T1000 (cell line): ENCODE measurements at regions not wholly inside any gene's neighbourhood (a gene's known extent, or its start where the extent isn't known, plus 50 kb on each side); places are given as distances from the start of the nearest gene placed in this dataset.

Experiments used
- DNase-seq: peaks from one replicate; lab custom pipeline; 2025; ENCODE audit warnings: mixed read lengths; lab: John Stamatoyannopoulos, UW

GRCh38 chr2:23077596-23077995 lies 307.4 kb upstream of the KLHL29 start:
- DNase-seq, result no peak

GRCh38 chr2:23078784-23079434 lies 306.1 kb upstream of the KLHL29 start:
- no peak for DNase-seq

GRCh38 chr2:23083966-23084365 lies 301.0 kb upstream of the KLHL29 start:
- DNase-seq, result no peak

GRCh38 chr2:23091019-23091418 lies 294.0 kb upstream of the KLHL29 start:
- DNase-seq, result no peak

GRCh38 chr2:23091900-23092299 lies 293.1 kb upstream of the KLHL29 start:
- no peak for DNase-seq

GRCh38 chr2:23092831-23093230 lies 292.1 kb upstream of the KLHL29 start:
- no peak for DNase-seq

GRCh38 chr2:23093513-23093912 lies 291.5 kb upstream of the KLHL29 start:
- DNase-seq, result no peak

- no peak for DNase-seq
Observed at GRCh38 chr2:23096906-23097602, 287.9 kb upstream of the KLHL29 start.

GRCh38 chr2:23100406-23100805 lies 284.6 kb upstream of the KLHL29 start:
- no peak for DNase-seq

- no peak for DNase-seq
Observed at GRCh38 chr2:23106242-23106785, 278.7 kb upstream of the KLHL29 start.

GRCh38 chr2:23107327-23107941 lies 277.5 kb upstream of the KLHL29 start:
- DNase-seq, result no peak

GRCh38 chr2:23111263-23111662 lies 273.7 kb upstream of the KLHL29 start:
- no peak for DNase-seq

- DNase-seq, result no peak
Observed at GRCh38 chr2:23112517-23112916, 272.5 kb upstream of the KLHL29 start.

GRCh38 chr2:23114299-23114698 lies 270.7 kb upstream of the KLHL29 start:
- DNase-seq, result no peak

GRCh38 chr2:23118313-23118712 lies 266.7 kb upstream of the KLHL29 start:
- no peak for DNase-seq

GRCh38 chr2:23118894-23119293 lies 266.1 kb upstream of the KLHL29 start:
- DNase-seq, result no peak

- no peak for DNase-seq
Observed at GRCh38 chr2:23120161-23120560, 264.8 kb upstream of the KLHL29 start.

- no peak for DNase-seq
Observed at GRCh38 chr2:23121968-23122648, 262.9 kb upstream of the KLHL29 start.

- no peak for DNase-seq
Observed at GRCh38 chr2:23122681-23123215, 262.2 kb upstream of the KLHL29 start.

GRCh38 chr2:23123686-23124085 lies 261.3 kb upstream of the KLHL29 start:
- DNase-seq, result no peak

GRCh38 chr2:23124214-23124750 lies 260.7 kb upstream of the KLHL29 start:
- no peak for DNase-seq

- DNase-seq, result no peak
Observed at GRCh38 chr2:23127465-23127864, 257.5 kb upstream of the KLHL29 start.
